ENCODE measurements at regions not wholly inside any gene's neighbourhood (a gene's known extent, or its start where the extent isn't known, plus 50 kb on each side); places are given as distances from the start of the nearest gene placed in this dataset.

DNA sequence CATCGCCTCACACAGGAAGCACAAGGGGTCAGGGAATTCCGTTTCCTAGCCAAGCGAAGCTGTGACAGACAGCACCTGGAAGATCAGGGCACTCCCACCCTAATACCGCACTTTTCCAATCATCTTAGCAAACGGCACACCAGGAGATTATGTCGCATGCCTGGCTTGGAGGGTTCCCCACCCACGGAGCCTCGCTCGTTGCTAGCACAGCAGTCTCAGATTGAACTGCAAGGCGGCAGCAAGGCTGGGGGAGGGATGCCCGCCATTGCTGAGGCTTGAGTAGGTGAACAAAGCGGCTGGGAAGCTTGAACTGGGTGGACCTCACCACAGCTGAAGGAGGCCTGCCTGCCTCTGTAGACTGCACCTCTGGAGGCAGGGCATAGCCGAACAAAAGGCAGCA lies 384.8 kb downstream of the CNTN6 start:
- Histone ChIP-seq H3K4me1 (ENCODE audit: insufficient read depth, low read length, poor library complexity, severe bottlenecking) (no peaks in the 10 kb centered on the region), H3K9me2 (replicated peaks; ENCODE audit: low read depth, low read length) (no peaks in the 10 kb centered on the region), H3K4me2 (ENCODE audit: low read depth, low read length, poor library complexity, severe bottlenecking) (no peak overlapping the region), H3K27me3 (ENCODE audit: insufficient read depth, low read length, poor library complexity, severe bottlenecking) (no peaks in the 10 kb centered on the region), H3K4me3 (ENCODE audit: low read length, poor library complexity, severe bottlenecking) (no peak overlapping the region), H2AFZ (ENCODE audit: low read length) (no peak overlapping the region), H4K20me1 (ENCODE audit: insufficient read depth, low read length, poor library complexity, severe bottlenecking) (no peaks in the 10 kb centered on the region), H3K9ac (ENCODE audit: low read depth, low read length, poor library complexity, severe bottlenecking) (no peak overlapping the region), H3F3A (ENCODE audit: low read depth) (no peaks in the 10 kb centered on the region), H3K36me3 (ENCODE audit: insufficient read depth, low read length) (no peaks in the 10 kb centered on the region), H3K9me3 (ENCODE audit: insufficient read depth, low read depth, low read length) (no peaks in the 10 kb centered on the region), H3K79me2 (ENCODE audit: insufficient read depth, low read length) (no peaks in the 10 kb centered on the region)
- TF ChIP-seq EZH2phosphoT487 (IDR thresholded peaks at IDR 0.05; ENCODE audit: borderline replicate concordance): no peak
- TF ChIP-seq, protein P1, sequence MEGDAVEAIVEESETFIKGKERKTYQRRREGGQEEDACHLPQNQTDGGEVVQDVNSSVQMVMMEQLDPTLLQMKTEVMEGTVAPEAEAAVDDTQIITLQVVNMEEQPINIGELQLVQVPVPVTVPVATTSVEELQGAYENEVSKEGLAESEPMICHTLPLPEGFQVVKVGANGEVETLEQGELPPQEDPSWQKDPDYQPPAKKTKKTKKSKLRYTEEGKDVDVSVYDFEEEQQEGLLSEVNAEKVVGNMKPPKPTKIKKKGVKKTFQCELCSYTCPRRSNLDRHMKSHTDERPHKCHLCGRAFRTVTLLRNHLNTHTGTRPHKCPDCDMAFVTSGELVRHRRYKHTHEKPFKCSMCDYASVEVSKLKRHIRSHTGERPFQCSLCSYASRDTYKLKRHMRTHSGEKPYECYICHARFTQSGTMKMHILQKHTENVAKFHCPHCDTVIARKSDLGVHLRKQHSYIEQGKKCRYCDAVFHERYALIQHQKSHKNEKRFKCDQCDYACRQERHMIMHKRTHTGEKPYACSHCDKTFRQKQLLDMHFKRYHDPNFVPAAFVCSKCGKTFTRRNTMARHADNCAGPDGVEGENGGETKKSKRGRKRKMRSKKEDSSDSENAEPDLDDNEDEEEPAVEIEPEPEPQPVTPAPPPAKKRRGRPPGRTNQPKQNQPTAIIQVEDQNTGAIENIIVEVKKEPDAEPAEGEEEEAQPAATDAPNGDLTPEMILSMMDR (conservative IDR thresholded peaks at IDR 0.05; ENCODE audit: low read length): no peak

DNA sequence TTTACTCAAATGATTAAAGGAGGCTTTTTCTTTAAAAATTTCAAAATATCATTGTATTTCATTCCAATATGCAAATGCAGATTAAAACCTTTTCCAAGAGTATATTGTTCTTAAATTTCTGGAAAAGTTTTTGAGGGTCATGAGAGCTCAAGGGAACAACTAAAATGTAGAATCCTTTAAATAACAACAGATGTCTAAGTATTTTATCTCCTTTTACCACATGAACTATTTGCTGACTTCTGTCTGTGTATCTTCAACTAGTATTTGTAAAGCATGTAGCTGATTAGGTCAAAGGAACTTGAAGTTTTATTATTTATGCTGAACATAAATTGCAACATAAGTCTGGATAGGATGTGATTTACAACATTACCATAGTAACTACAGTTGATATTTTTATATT lies 402.6 kb downstream of the CNTN6 start:
- TF ChIP-seq, protein P1 (conservative IDR thresholded peaks at IDR 0.05; ENCODE audit: low read length): no peak
- TF ChIP-seq EZH2phosphoT487 (IDR thresholded peaks at IDR 0.05; ENCODE audit: borderline replicate concordance): no peak
- H3K9me2 ChIP-seq (replicated peaks; ENCODE audit: low read depth, low read length): no peaks in the 10 kb centered on the region
- no peaks in the 10 kb centered on the region for H3K79me2 ChIP-seq (ENCODE audit: insufficient read depth, low read length)
- H3K4me2 ChIP-seq (ENCODE audit: low read depth, low read length, poor library complexity, severe bottlenecking): no peak overlapping the region
- no peak overlapping the region for H3K9ac ChIP-seq (ENCODE audit: low read depth, low read length, poor library complexity, severe bottlenecking)
- 0 out of 2 replicates have a peak, but pooled peaks cover 2% of the 10 kb centered on the region for H3K9me3 ChIP-seq (ENCODE audit: insufficient read depth, low read depth, low read length)
- no peaks in the 10 kb centered on the region for H3K36me3 ChIP-seq (ENCODE audit: insufficient read depth, low read length)
- no peak overlapping the region for H3K4me3 ChIP-seq (ENCODE audit: low read length, poor library complexity, severe bottlenecking)
- no peaks in the 10 kb centered on the region for H3F3A ChIP-seq (ENCODE audit: low read depth)
- H2AFZ ChIP-seq (ENCODE audit: low read length): no peak overlapping the region
- no peaks in the 10 kb centered on the region for H3K27me3 ChIP-seq (ENCODE audit: insufficient read depth, low read length, poor library complexity, severe bottlenecking)
- no peaks in the 10 kb centered on the region for H4K20me1 ChIP-seq (ENCODE audit: insufficient read depth, low read length, poor library complexity, severe bottlenecking)
- no peaks in the 10 kb centered on the region for H3K4me1 ChIP-seq (ENCODE audit: insufficient read depth, low read length, poor library complexity, severe bottlenecking)

DNA sequence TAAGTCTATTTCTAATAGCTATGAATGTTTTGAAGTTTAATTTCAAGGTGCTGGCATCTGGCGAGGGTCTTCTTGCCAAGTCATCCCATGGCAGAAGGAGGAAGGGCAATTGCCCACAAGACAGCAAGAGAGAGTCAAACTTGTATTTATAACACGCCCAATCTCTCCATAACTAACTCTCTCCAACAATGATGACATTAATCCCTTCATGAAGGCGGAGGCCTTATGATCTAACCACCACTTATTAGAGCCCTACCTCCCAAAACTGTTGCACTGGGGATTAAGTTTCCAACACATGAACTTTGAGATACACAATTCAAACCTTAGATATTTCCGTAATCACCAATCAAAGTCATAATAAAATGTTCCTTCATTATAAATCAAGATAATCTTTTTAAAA lies 406.9 kb downstream of the CNTN6 start:
- Histone ChIP-seq H3K4me2 (ENCODE audit: low read depth, low read length, poor library complexity, severe bottlenecking) (no peak overlapping the region), H3K4me1 (ENCODE audit: insufficient read depth, low read length, poor library complexity, severe bottlenecking) (no peaks in the 10 kb centered on the region), H2AFZ (ENCODE audit: low read length) (no peak overlapping the region), H3K9ac (ENCODE audit: low read depth, low read length, poor library complexity, severe bottlenecking) (no peak overlapping the region), H3K79me2 (ENCODE audit: insufficient read depth, low read length) (no peaks in the 10 kb centered on the region), H3K9me2 (replicated peaks; ENCODE audit: low read depth, low read length) (no peaks in the 10 kb centered on the region), H3K4me3 (ENCODE audit: low read length, poor library complexity, severe bottlenecking) (no peak overlapping the region), H3K27me3 (ENCODE audit: insufficient read depth, low read length, poor library complexity, severe bottlenecking) (no peaks in the 10 kb centered on the region), H4K20me1 (ENCODE audit: insufficient read depth, low read length, poor library complexity, severe bottlenecking) (no peaks in the 10 kb centered on the region), H3K9me3 (ENCODE audit: insufficient read depth, low read depth, low read length) (0 out of 2 replicates have a peak, but pooled peaks cover 2% of the 10 kb centered on the region), H3F3A (ENCODE audit: low read depth) (no peaks in the 10 kb centered on the region), H3K36me3 (ENCODE audit: insufficient read depth, low read length) (no peaks in the 10 kb centered on the region)
- TF ChIP-seq EZH2phosphoT487 (IDR thresholded peaks at IDR 0.05; ENCODE audit: borderline replicate concordance): no peak
- TF ChIP-seq, protein P1 (conservative IDR thresholded peaks at IDR 0.05; ENCODE audit: low read length): no peak

Data from Loucy (cell line).